HS-27A (cell line): ENCODE measurements at regions not wholly inside any gene's neighbourhood (a gene's known extent, or its start where the extent isn't known, plus 50 kb on each side); places are given as distances from the start of the nearest gene placed in this dataset.
"Not testable (repeated sequence)": the region's sequence is repeated elsewhere in the genome, so short reads cannot be mapped to it uniquely, and the experiment has no call there.

Experiments
- DNase-seq: peaks from one replicate; pipeline ENCODE4 v3.0.0-alpha.2; 2012; ENCODE audit warnings: low read depth, missing footprints

DNA sequence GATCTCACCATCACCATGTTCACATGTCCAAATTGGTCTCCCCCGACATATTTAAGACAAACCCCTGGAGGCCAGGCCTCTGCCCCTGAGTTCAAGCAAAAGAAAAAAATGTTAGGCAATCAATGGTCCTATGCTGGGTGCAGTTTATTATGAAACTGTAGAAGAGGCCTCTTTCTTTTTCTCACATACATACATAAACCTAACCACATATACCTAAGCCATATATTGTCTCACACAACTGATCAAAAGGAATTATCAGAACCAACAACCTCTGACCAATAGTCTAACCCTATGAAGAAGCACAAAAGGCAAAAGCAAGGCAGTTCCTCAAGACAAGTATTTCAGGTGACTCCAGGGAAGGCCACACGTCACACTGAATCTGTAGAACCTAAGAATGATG lies 49.9 kb downstream of the ILRUN start:
- no peak for DNase-seq

DNA sequence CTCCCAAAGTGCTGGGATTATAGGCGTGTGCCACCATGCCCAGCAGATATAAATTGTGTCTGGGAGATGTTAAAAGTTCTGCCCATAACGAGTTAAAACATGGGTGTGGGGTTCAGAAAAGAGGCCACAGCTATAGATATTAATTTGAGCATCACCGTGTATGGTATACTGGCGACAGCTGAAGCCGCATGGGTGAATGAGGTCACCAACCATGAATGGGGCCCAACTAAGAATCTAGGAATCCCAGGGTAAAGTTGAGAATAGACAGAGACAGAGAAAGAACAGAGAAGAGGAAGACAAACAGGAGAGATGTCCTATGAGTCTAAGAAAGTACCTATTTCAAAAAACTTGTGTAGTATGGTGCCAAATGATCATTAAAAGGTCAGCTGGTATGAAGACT lies 50.9 kb downstream of the ILRUN start:
- DNase-seq: no peak

- DNase-seq: no peak
Measured at GRCh38 chr6:34644716-34645115, 51.9 kb downstream of the ILRUN start.

DNA sequence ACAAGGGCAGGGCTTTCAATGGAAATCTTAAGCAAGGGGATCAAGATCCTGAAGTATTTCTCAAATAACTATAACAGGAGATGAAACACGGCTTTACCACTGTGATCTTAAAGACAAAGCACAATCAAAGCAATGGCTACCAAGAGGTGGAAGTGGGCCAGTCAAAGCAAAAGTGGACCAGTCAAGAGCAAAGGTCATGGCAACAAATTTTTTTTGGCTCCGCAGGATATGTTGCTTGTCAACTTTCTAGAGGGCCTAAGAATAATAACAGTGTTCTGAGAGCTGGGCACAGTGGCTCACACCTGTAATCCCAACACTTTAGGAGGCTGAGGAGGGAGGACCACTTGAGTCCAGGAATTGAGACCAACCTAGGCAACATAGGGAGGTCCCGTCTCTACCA lies 54.1 kb downstream of the ILRUN start:
- DNase-seq: no peak

DNA sequence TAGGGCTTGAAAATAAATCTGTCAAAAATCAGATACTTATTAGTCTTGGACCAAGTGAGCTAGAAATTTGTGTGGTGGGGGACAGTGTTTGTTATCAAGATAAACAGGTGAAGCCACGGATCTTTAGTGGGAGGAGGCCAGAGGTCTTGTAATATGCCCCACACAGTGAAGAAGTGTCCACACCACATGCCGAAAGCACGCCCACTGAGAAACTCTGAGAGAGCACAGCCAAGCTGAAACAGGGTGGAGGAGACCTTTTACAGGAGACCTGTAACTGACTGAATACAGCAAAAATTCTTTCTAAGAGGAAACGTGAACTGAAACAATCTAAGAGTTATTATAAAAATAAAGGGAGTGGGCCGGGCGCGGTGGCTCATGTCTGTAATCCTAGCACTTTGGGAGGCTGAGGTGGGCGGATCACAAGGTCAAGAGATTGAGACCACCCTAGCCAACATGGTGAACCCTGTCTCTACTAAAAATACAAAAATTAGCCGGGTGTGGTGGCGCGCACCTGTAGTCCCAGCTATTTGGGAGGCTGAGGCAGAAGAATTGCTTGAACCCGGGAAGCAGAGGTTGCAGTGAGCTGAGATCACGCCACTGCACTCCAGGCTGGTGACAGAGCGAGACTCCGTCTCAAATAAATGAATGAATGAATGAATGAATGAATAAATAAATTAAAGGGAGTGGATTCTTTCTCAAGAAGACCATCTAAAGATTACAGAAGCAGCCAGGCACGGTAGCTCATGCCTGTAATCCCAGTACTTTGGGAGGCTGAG lies 56.3 kb downstream of the ILRUN start:
- DNase-seq: not testable (repeated sequence)

DNA sequence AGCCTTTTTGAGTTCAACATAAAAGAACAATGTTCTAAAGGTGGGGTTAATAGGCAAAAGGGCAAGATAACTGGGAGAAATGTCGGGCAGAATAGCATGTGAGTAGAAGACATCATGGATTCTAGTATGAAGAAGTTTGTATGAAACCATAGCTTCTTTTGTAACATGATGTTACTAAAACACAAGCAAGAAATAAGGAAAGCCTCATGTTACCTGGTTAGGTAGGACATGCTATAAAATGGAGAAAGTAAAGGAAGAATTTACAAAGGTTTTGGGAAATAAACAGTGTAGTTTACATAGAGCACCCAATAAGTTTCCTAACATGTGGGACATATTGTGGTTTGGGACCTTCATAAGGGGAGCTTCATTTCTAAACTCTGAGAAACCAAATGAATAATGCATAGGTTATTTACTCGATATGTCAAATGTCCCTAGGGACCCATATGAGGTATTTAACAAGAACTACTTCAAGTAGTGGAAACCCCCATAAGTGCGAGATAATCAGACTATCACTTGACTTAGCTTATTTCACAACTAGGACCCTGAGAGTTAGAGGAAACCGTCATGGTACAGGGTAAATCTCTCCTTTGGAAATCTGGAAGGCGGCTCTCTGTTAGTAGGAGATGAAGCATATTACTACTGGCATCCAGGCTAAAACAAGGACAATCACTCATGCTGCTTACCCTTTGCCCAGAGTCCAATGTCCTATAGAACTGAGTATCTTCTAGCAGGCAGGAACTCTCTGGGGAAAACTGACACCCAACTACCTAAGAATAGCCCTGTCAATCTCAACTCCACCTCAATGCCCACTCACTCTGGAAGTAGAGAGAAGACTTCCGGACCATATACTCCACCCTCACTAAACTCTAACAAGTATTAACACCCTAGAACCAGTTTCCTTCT lies 57.5 kb downstream of the ILRUN start:
- DNase-seq: no peak

- DNase-seq: no peak
Measured at GRCh38 chr6:34633785-34634184, 62.8 kb downstream of the ILRUN start.

- DNase-seq: no peak
Measured at GRCh38 chr6:34633256-34633655, 63.3 kb downstream of the ILRUN start.

- peak; percentile 77 for DNase-seq
Measured at GRCh38 chr6:34630040-34630439, 66.5 kb downstream of the ILRUN start.

GRCh38 chr6:34627296-34627695 lies 69.3 kb downstream of the ILRUN start:
- no peak for DNase-seq

- DNase-seq: no peak
Measured at GRCh38 chr6:34618430-34619182, 62.5 kb upstream of the SPDEF start.

DNA sequence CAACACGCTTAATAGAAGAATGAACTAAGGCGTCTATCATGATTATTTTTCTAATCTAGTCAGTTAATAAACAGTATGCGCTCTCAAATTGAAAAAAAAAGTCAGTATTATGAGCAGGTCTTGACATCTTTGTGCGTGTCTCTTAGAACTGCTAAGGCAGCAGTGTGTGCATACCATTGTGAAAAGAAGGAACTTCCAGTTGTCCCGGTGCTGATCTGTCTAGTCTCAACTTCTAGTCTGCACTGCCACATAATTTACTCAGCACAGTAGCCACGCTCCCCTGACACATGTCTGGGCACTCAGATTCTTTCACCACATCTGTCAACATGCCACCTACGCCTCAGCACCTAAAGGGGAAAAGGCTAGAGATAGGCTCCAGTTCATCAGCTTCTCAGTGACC lies 61.1 kb upstream of the SPDEF start:
- no peak for DNase-seq

GRCh38 chr6:34616227-34616585 lies 60.1 kb upstream of the SPDEF start:
- DNase-seq: no peak

- DNase-seq: no peak
Measured at GRCh38 chr6:34615574-34616226, 59.6 kb upstream of the SPDEF start.

GRCh38 chr6:34610819-34611477 lies 54.8 kb upstream of the SPDEF start:
- DNase-seq: peak; percentile 87

- DNase-seq: no peak
Measured at GRCh38 chr6:34608321-34609091, 52.4 kb upstream of the SPDEF start.

DNA sequence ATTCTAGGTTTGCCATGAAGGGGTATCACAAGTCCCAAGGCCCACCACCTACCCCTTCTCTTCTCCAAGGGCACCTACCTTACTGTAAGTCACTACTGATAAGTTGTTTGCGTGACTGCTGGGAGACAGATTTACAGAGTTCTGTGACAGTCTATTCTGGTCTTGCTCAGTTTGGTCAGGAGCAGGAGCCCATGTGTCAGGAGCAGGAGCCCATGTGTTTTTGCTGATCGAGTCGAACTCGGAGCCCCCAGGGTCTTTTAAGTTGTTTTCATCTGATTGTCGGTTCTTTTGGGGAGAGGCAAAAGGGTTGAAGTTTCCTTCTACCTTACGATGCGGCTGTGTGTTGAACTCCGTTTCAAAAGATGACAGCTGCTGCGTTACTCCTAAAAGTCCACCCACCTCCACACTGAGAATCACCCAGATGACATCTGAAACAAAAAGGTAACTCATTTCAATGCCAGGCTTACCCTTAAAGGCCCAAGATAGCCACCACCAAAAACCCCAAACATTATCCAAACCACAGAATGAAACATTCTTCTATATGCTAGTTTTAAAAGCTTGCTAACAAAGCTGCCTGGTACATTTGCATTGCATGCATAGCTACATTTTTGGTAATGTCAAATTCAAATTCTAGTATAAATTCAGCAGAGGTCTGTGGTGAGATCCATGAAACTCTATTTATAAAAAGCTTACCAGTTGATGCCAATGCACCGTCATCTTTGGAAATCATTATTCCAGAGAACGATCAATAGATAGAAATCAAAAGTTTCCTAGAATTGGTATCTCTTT lies 50.5 kb upstream of the SPDEF start:
- no peak for DNase-seq
